ENCODE measurements at regions not wholly inside any gene's neighbourhood (a gene's known extent, or its start where the extent isn't known, plus 50 kb on each side); places are given as distances from the start of the nearest gene placed in this dataset.

- no peak for DNase-seq
These were observed 85.3 kb upstream of the UNC5B start for GRCh38 chr10:71127104-71127503.

GRCh38 chr10:71127773-71128172, 84.6 kb upstream of the UNC5B start:
- no peak for DNase-seq

- no peak for DNase-seq
These were observed 83.9 kb upstream of the UNC5B start for GRCh38 chr10:71128311-71128980.

GRCh38 chr10:71131096-71131495, 81.3 kb upstream of the UNC5B start:
- DNase-seq = no peak

GRCh38 chr10:71131508-71132088, 80.8 kb upstream of the UNC5B start:
- DNase-seq = no peak

- no peak for DNase-seq
These were observed 80.0 kb upstream of the UNC5B start for GRCh38 chr10:71132321-71132810.

- no peak for DNase-seq
These were observed 78.4 kb upstream of the UNC5B start for GRCh38 chr10:71133710-71134686.

- DNase-seq = no peak
These were observed 77.6 kb upstream of the UNC5B start for GRCh38 chr10:71134732-71135211.

GRCh38 chr10:71135236-71135635, 77.1 kb upstream of the UNC5B start:
- DNase-seq = no peak

GRCh38 chr10:71136036-71136721, 76.2 kb upstream of the UNC5B start:
- no peak for DNase-seq

GRCh38 chr10:71137701-71138100, 74.7 kb upstream of the UNC5B start:
- no peak for DNase-seq

GRCh38 chr10:71138166-71138830, 74.1 kb upstream of the UNC5B start:
- peak in 1 of 14 donors; percentile 37 for DNase-seq

- no peak for DNase-seq
These were observed 70.8 kb upstream of the UNC5B start for GRCh38 chr10:71141528-71141927.

GRCh38 chr10:71143170-71143569, 69.2 kb upstream of the UNC5B start:
- DNase-seq = no peak

- DNase-seq = peak in 1 of 14 donors; percentile 20
These were observed 68.8 kb upstream of the UNC5B start for GRCh38 chr10:71143610-71144009.

GRCh38 chr10:71144824-71145223, 67.5 kb upstream of the UNC5B start:
- DNase-seq = no peak

GRCh38 chr10:71145352-71145945, 66.9 kb upstream of the UNC5B start:
- no peak for DNase-seq

GRCh38 chr10:71150796-71151195, 61.6 kb upstream of the UNC5B start:
- no peak for DNase-seq

- no peak for DNase-seq
These were observed 60.3 kb upstream of the UNC5B start for GRCh38 chr10:71152043-71152442.

- no peak for DNase-seq
These were observed 55.9 kb upstream of the UNC5B start for GRCh38 chr10:71156436-71156835.

GRCh38 chr10:71157435-71157834, 54.9 kb upstream of the UNC5B start:
- no peak for DNase-seq

Data from C1 segment of cervical spinal cord (tissue), 14 donors.